Mesenchymal stem cell (in vitro differentiated cells and primary cell): ENCODE measurements at regions not wholly inside any gene's neighbourhood (a gene's known extent, or its start where the extent isn't known, plus 50 kb on each side); places are given as distances from the start of the nearest gene placed in this dataset.
"Not testable (repeated sequence)": the region's sequence is repeated elsewhere in the genome, so short reads cannot be mapped to it uniquely, and the experiment has no call there.

Source experiments
- DNase-seq: peaks from one replicate; pipeline ENCODE4 v3.0.0-alpha.2; 2013
- H2AFZ ChIP-seq: one replicate; pipeline ENCODE4 v1.6.1; 2013; ENCODE audit warnings: low read depth, mild to moderate bottlenecking, control low read depth, inconsistent platforms, low read length, moderate library complexity
- H2AK5ac ChIP-seq: 2 replicates; pipeline ENCODE4 v1.6.1; 2013; ENCODE audit warnings: low read length, moderate library complexity, mild to moderate bottlenecking, inconsistent platforms; ENCODE audit not compliant: severe bottlenecking
- H2BK120ac ChIP-seq: one replicate; pipeline ENCODE4 v1.6.1; 2013; ENCODE audit warnings: low read depth, mild to moderate bottlenecking, inconsistent platforms, low read length, moderate library complexity
- H2BK12ac ChIP-seq, 2 experiments: one replicate each; pipeline ENCODE4 v1.6.1; 2013; ENCODE audit warnings: inconsistent platforms in 2 of 2, low read length in 2 of 2, mild to moderate bottlenecking in 2 of 2, moderate library complexity in 2 of 2, control low read depth in 1 of 2
- H2BK15ac ChIP-seq: one replicate; pipeline ENCODE4 v1.6.1; 2013; ENCODE audit warnings: mild to moderate bottlenecking, low read depth, inconsistent platforms; ENCODE audit not compliant: poor library complexity, severe bottlenecking
- H2BK5ac ChIP-seq: 2 replicates; pipeline ENCODE4 v1.6.1; 2013; ENCODE audit warnings: low read depth, mild to moderate bottlenecking, low read length, control low read depth, inconsistent platforms; ENCODE audit not compliant: poor library complexity, severe bottlenecking
- H3K14ac ChIP-seq, 2 experiments: one replicate each; pipeline ENCODE4 v1.6.1; 2013; ENCODE audit warnings: inconsistent platforms in 2 of 2, low read length in 2 of 2, control low read depth in 1 of 2, mild to moderate bottlenecking in 1 of 2, moderate library complexity in 1 of 2
- H3K18ac ChIP-seq, 2 experiments: one replicate each; pipeline ENCODE4 v1.6.1; 2013; ENCODE audit warnings: inconsistent platforms in 2 of 2, low read length in 2 of 2, control low read depth in 1 of 2, low read depth in 1 of 2, mild to moderate bottlenecking in 1 of 2
- H3K23ac ChIP-seq, 2 experiments: one replicate each; pipeline ENCODE4 v1.6.1; 2013; ENCODE audit warnings: inconsistent platforms in 2 of 2, low read length in 2 of 2, mild to moderate bottlenecking in 2 of 2, moderate library complexity in 2 of 2, control low read depth in 1 of 2
- H3K27ac ChIP-seq: 2 replicates; pipeline ENCODE4 v1.5.1; 2013; ENCODE audit warnings: mild to moderate bottlenecking, moderate library complexity, low read length, control low read depth, inconsistent platforms; ENCODE audit not compliant: poor library complexity, severe bottlenecking
- H3K27me3 ChIP-seq, 2 experiments: 2 replicates each; pipeline versions ENCODE4 v1.6.1 to v1.7.0; 2013; ENCODE audit warnings: low read length in 2 of 2, mild to moderate bottlenecking in 2 of 2, moderate library complexity in 2 of 2, control low read depth in 1 of 2, inconsistent platforms in 1 of 2; ENCODE audit not compliant: control insufficient read depth in 1 of 2, insufficient read depth in 1 of 2
- H3K36me3 ChIP-seq, 2 experiments: 2 replicates each; pipeline versions ENCODE4 v1.6.1 to v1.7.0; 2013; ENCODE audit warnings: low read length in 2 of 2, control low read depth in 1 of 2, inconsistent platforms in 1 of 2, low read depth in 1 of 2, mild to moderate bottlenecking in 1 of 2; ENCODE audit not compliant: insufficient read depth in 2 of 2, control insufficient read depth in 1 of 2
- H3K4ac ChIP-seq, 2 experiments: one replicate each; pipeline ENCODE4 v1.6.1; 2013; ENCODE audit warnings: inconsistent platforms in 2 of 2, low read length in 2 of 2, mild to moderate bottlenecking in 2 of 2, moderate library complexity in 2 of 2, control low read depth in 1 of 2, low read depth in 1 of 2
- H3K4me1 ChIP-seq: 2 replicates; pipeline ENCODE4 v1.6.1; 2013; ENCODE audit warnings: low read depth, low read length, control low read depth; ENCODE audit not compliant: control insufficient read depth, insufficient read depth
- H3K4me2 ChIP-seq: 2 replicates; pipeline ENCODE4 v1.6.1; 2013; ENCODE audit warnings: low read length, mild to moderate bottlenecking, inconsistent platforms; ENCODE audit not compliant: poor library complexity, severe bottlenecking
- H3K4me3 ChIP-seq, 2 experiments: 2 replicates each; pipeline versions ENCODE4 v1.5.1 to v1.7.0; 2013; ENCODE audit warnings: low read length in 2 of 2, mild to moderate bottlenecking in 2 of 2, control low read depth in 1 of 2, low read depth in 1 of 2; ENCODE audit not compliant: insufficient read depth in 1 of 2
- H3K79me1 ChIP-seq: replicated peaks from 2 replicates; pipeline ENCODE4 v1.6.1; 2013; ENCODE audit warnings: mild to moderate bottlenecking, control low read depth, low read length, inconsistent platforms; ENCODE audit not compliant: poor library complexity, severe bottlenecking
- H3K9ac ChIP-seq: 2 replicates; pipeline ENCODE4 v1.7.0; 2013; ENCODE audit warnings: mild to moderate bottlenecking, low read length, moderate library complexity
- H3K9me3 ChIP-seq: 2 replicates; pipeline ENCODE4 v1.7.0; 2013; ENCODE audit warnings: mild to moderate bottlenecking, low read length; ENCODE audit not compliant: control insufficient read depth
- H4K8ac ChIP-seq: one replicate; pipeline ENCODE4 v1.6.1; 2013; ENCODE audit warnings: inconsistent platforms, mild to moderate bottlenecking, low read length, moderate library complexity
- H4K91ac ChIP-seq: one replicate; pipeline ENCODE4 v1.6.1; 2013; ENCODE audit warnings: mild to moderate bottlenecking, low read length, inconsistent platforms
- WGBS: methylation state at CpG from one replicate; pipeline ENCODE4 v1.1.7; 2013; ENCODE audit warnings: mixed read lengths; 5-methylcytosine and 5-hydroxymethylcytosine counted together

DNA sequence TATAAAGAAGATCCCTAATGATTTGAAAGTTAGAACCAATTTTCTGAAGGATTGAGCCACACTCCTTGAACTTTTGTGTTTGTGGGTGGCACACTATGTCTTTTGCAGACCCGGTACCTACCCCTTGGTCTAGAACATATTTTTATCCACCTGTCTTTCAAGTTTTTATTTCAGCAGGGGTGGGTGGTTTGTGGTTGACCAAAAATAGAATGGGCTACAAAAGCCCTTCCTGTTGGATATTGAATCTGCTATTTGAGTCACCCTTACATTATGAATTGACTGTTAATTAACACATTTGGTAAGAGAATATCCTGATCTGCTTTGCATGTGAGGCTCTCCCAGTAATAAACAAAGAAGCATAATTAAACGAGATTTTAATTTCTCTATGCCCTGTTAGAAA, 401.2 kb downstream of the POTEH start:
- not testable (repeated sequence) for H3K9ac ChIP-seq, H4K8ac ChIP-seq, H2AK5ac ChIP-seq, H2AFZ ChIP-seq, H4K91ac ChIP-seq, H2BK12ac ChIP-seq, H2BK5ac ChIP-seq, H3K9me3 ChIP-seq, H3K27ac ChIP-seq, H3K4me2 ChIP-seq, H3K4ac ChIP-seq, H3K36me3 ChIP-seq, H3K18ac ChIP-seq, DNase-seq, H3K14ac ChIP-seq, H3K27me3 ChIP-seq, H2BK15ac ChIP-seq, H3K4me1 ChIP-seq, H2BK120ac ChIP-seq, H3K23ac ChIP-seq, H3K4me3 ChIP-seq, H3K79me1 ChIP-seq
- WGBS, result no CpG with 5 or more reads among the region's 2 CpGs

DNA sequence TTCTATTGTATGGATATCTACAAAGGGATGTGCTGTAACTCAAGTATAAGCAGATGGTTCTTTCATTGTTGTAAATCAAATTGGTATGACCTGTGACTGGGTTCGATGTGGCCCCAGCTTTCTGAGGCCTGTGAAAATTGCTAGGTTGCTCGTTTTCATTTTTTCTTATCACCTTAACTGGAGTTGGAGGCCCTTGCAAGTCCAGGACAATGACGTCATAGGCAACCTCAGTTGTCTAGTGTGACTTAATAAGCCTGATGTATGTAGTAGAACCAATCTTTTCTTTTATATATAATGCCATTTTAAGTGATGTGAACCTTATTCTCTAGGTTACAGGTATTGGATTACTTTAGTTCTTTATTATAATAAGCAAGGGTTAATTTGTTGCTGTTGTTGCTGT, 415.3 kb downstream of the POTEH start:
- not testable (repeated sequence) for H3K27me3 ChIP-seq, H2BK120ac ChIP-seq, H2BK12ac ChIP-seq, H3K14ac ChIP-seq, H2AK5ac ChIP-seq, H2BK5ac ChIP-seq, H2AFZ ChIP-seq, H4K91ac ChIP-seq, DNase-seq, H3K9ac ChIP-seq, H3K36me3 ChIP-seq, H3K4me1 ChIP-seq, H4K8ac ChIP-seq, H3K27ac ChIP-seq, H3K4ac ChIP-seq, H2BK15ac ChIP-seq, H3K9me3 ChIP-seq, H3K18ac ChIP-seq, H3K4me2 ChIP-seq, H3K23ac ChIP-seq, H3K79me1 ChIP-seq, H3K4me3 ChIP-seq
- 55% methylated on average over 1 of the region's 3 CpGs for WGBS

GRCh38 chr22:16131456-16131855, 441.6 kb downstream of the POTEH start:
- not testable (repeated sequence) for H3K9me3 ChIP-seq, H2AK5ac ChIP-seq, H3K14ac ChIP-seq, H3K79me1 ChIP-seq, H3K18ac ChIP-seq, H3K27me3 ChIP-seq, H4K8ac ChIP-seq, H3K27ac ChIP-seq, DNase-seq, H2AFZ ChIP-seq, H3K23ac ChIP-seq, H3K4me1 ChIP-seq, H3K4me2 ChIP-seq, H2BK5ac ChIP-seq, H3K36me3 ChIP-seq, H2BK12ac ChIP-seq, H2BK15ac ChIP-seq, H3K4ac ChIP-seq, H4K91ac ChIP-seq, H3K9ac ChIP-seq, H2BK120ac ChIP-seq
- peak overlapping the region in 1 of 2 experiments; percentile 26 for H3K4me3 ChIP-seq
- 95% methylated on average over 18 of the region's 19 CpGs for whole genome bisulfite sequencing

- no peak overlapping the region for H4K8ac ChIP-seq
- H3K4me1 ChIP-seq, result no peaks in the 10 kb centered on the region
- 86% methylated on average over 16 of the region's 16 CpGs for WGBS
- H2AFZ ChIP-seq, result no peak overlapping the region
- H3K18ac ChIP-seq, result no peak overlapping the region
- H3K79me1 ChIP-seq, result no peaks in the 10 kb centered on the region
- no peaks in the 10 kb centered on the region for H3K36me3 ChIP-seq
- H3K4me3 ChIP-seq, result no peak overlapping the region
- no peak overlapping the region for H2BK12ac ChIP-seq
- no peak overlapping the region for H2BK5ac ChIP-seq
- H2AK5ac ChIP-seq, result no peak overlapping the region
- no peak overlapping the region for H2BK15ac ChIP-seq
- no peak overlapping the region for H3K27ac ChIP-seq
- no peaks in the 10 kb centered on the region for H3K9me3 ChIP-seq
- no peak for DNase-seq
- H3K23ac ChIP-seq, result no peak overlapping the region
- no peak overlapping the region for H2BK120ac ChIP-seq
- no peak overlapping the region for H3K14ac ChIP-seq
- H3K27me3 ChIP-seq, result no peaks in the 10 kb centered on the region
- H3K4me2 ChIP-seq, result no peak overlapping the region
- no peak overlapping the region for H3K4ac ChIP-seq
- no peak overlapping the region for H3K9ac ChIP-seq
- H4K91ac ChIP-seq, result no peak overlapping the region
These were observed 442.1 kb downstream of the POTEH start for GRCh38 chr22:16131918-16132317.
